ENCODE measurements at regions not wholly inside any gene's neighbourhood (a gene's known extent, or its start where the extent isn't known, plus 50 kb on each side); places are given as distances from the start of the nearest gene placed in this dataset.

- TF ChIP-seq EZH2 (IDR thresholded peaks at IDR 0.05; ENCODE audit: borderline replicate concordance, insufficient read depth, low read depth, low read length, poor library complexity, severe bottlenecking), result no peak
- TF ChIP-seq, protein P1, sequence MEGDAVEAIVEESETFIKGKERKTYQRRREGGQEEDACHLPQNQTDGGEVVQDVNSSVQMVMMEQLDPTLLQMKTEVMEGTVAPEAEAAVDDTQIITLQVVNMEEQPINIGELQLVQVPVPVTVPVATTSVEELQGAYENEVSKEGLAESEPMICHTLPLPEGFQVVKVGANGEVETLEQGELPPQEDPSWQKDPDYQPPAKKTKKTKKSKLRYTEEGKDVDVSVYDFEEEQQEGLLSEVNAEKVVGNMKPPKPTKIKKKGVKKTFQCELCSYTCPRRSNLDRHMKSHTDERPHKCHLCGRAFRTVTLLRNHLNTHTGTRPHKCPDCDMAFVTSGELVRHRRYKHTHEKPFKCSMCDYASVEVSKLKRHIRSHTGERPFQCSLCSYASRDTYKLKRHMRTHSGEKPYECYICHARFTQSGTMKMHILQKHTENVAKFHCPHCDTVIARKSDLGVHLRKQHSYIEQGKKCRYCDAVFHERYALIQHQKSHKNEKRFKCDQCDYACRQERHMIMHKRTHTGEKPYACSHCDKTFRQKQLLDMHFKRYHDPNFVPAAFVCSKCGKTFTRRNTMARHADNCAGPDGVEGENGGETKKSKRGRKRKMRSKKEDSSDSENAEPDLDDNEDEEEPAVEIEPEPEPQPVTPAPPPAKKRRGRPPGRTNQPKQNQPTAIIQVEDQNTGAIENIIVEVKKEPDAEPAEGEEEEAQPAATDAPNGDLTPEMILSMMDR (IDR thresholded peaks at IDR 0.05), result no peak
- Histone ChIP-seq H3K9ac (ENCODE audit: low read length) (no peak overlapping the region), H3K27me3 (replicated peaks in 1 of 4; ENCODE audit: control extremely low read depth in 1 of 4, control insufficient read depth in 3 of 4, insufficient read depth in 4 of 4, low read length in 3 of 4) (no peaks in the 10 kb centered on the region), H4K20me1 (ENCODE audit: control insufficient read depth, insufficient read depth, low read length, poor library complexity, severe bottlenecking) (no peaks in the 10 kb centered on the region), H3K9me3 (ENCODE audit: control extremely low read depth in 1 of 3, control insufficient read depth in 2 of 3, insufficient read depth in 1 of 3, low read length in 2 of 3) (no peaks in the 10 kb centered on the region), H3K4me3 (ENCODE audit: control extremely low read depth in 1 of 5, extremely low read depth in 1 of 5, insufficient read depth in 1 of 5, low read depth in 2 of 5, low read length in 4 of 5) (no peak overlapping the region), H3K4me2 (replicated peaks; ENCODE audit: low read depth, low read length, poor library complexity, severe bottlenecking) (no peak overlapping the region), H3K4me1 (ENCODE audit: control insufficient read depth in 2 of 2, insufficient read depth in 2 of 2, low read length in 2 of 2) (no peaks in the 10 kb centered on the region), H3K27ac (ENCODE audit: low read length in 2 of 2) (no peak overlapping the region), H3K36me3 (replicated peaks in 1 of 2; ENCODE audit: control extremely low read depth in 1 of 2, control insufficient read depth in 1 of 2, extremely low read depth in 1 of 2, insufficient read depth in 2 of 2, low read length in 1 of 2) (no peaks in the 10 kb centered on the region), H2AFZ (ENCODE audit: insufficient read depth, low read depth, low read length, poor library complexity, severe bottlenecking) (no peak overlapping the region), H3K79me2 (ENCODE audit: control insufficient read depth, insufficient read depth, low read length) (no peaks in the 10 kb centered on the region)
- ChIA-PET CTCF (no interaction called here), POLR2A (no interaction called here)
- ATAC-seq (ENCODE audit: low read depth) (no peak), DNase-seq (no peak)
- intact Hi-C loops (cut with micrococcal nuclease), result no loop called here
- H3K4me1 Mint-ChIP-seq, result no peaks in the 10 kb centered on the region
- no CpG with 5 or more reads among the region's 2 CpGs for WGBS (ENCODE audit: insufficient coverage)
- no peaks in the 10 kb centered on the region for H3K27me3 Mint-ChIP-seq
- H3K4me3 Mint-ChIP-seq, result no peak overlapping the region
- H3K27ac Mint-ChIP-seq, result no peak overlapping the region
- peaks cover 4% of the 10 kb centered on the region for H3K9me3 Mint-ChIP-seq (ENCODE audit: insufficient read depth)
These were observed 595.8 kb upstream of the BCHE start for GRCh38 chr3:166433060-166433459.

DNA sequence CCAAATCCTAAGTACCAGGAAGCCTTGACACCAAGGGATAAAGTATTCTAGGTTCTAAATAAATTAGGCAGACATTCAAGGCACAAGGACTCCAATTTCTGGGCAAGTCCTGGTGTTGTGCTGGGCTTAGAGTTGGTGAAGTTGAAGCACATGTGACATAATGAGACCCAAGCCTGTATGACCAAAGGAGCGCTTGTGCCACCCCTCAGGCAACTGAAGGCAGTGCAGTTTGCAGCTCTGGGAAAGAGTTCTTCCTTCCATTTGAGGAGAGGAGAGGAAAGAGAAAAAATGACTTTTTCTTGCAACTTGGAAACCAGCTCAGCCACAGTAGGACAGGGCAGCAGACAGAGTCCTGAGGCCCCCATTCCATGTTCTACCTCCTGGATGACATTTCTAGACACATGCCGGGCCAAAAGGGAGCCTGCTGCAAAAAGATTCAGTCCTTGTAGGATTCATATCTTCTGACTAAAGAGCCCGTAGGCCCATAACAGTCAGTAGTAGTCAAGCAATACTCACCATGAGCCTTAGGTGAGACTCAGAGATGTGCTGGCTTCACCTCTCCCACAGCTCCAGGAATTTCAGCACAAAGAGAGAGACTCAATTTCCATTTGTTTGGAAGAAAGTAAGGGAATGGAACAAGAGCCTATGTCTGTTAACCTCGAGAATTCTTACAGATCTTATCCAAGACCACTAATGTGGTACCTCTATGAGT is 588.8 kb upstream of the BCHE start:
- H2AFZ ChIP-seq (ENCODE audit: insufficient read depth, low read depth, low read length, poor library complexity, severe bottlenecking), result no peak overlapping the region
- TF ChIP-seq EZH2 (IDR thresholded peaks at IDR 0.05; ENCODE audit: borderline replicate concordance, insufficient read depth, low read depth, low read length, poor library complexity, severe bottlenecking), result no peak
- TF ChIP-seq, protein P1 (IDR thresholded peaks at IDR 0.05), result no peak
- no peak overlapping the region for H3K4me3 Mint-ChIP-seq
- ATAC-seq (ENCODE audit: low read depth) (no peak), DNase-seq (no peak)
- H3K4me3 ChIP-seq (ENCODE audit: control extremely low read depth in 1 of 5, extremely low read depth in 1 of 5, insufficient read depth in 1 of 5, low read depth in 2 of 5, low read length in 4 of 5), result no peak overlapping the region
- H3K36me3 ChIP-seq (replicated peaks in 1 of 2; ENCODE audit: control extremely low read depth in 1 of 2, control insufficient read depth in 1 of 2, extremely low read depth in 1 of 2, insufficient read depth in 2 of 2, low read length in 1 of 2), result no peaks in the 10 kb centered on the region
- H3K27me3 Mint-ChIP-seq, result no peaks in the 10 kb centered on the region
- H3K4me2 ChIP-seq (replicated peaks; ENCODE audit: low read depth, low read length, poor library complexity, severe bottlenecking), result no peak overlapping the region
- POLR2A ChIA-PET, result no interaction called here
- H3K27ac Mint-ChIP-seq, result no peak overlapping the region
- H3K4me1 Mint-ChIP-seq, result no peaks in the 10 kb centered on the region
- intact Hi-C loops (cut with micrococcal nuclease), result no loop called here
- H3K9ac ChIP-seq (ENCODE audit: low read length), result no peak overlapping the region
- H3K79me2 ChIP-seq (ENCODE audit: control insufficient read depth, insufficient read depth, low read length), result no peaks in the 10 kb centered on the region
- no peaks in the 10 kb centered on the region for H4K20me1 ChIP-seq (ENCODE audit: control insufficient read depth, insufficient read depth, low read length, poor library complexity, severe bottlenecking)
- peaks cover 2% of the 10 kb centered on the region for H3K9me3 Mint-ChIP-seq (ENCODE audit: insufficient read depth)
- WGBS (ENCODE audit: insufficient coverage), result 97% methylated on average over 3 of the region's 4 CpGs
- no peaks in the 10 kb centered on the region for H3K4me1 ChIP-seq (ENCODE audit: control insufficient read depth in 2 of 2, insufficient read depth in 2 of 2, low read length in 2 of 2)
- H3K27ac ChIP-seq (ENCODE audit: low read length in 2 of 2), result no peak overlapping the region
- H3K27me3 ChIP-seq (replicated peaks in 1 of 4; ENCODE audit: control extremely low read depth in 1 of 4, control insufficient read depth in 3 of 4, insufficient read depth in 4 of 4, low read length in 3 of 4), result no peaks in the 10 kb centered on the region
- peaks cover 0 to 15% (median 0%) of the 10 kb centered on the region in 3 donors for H3K9me3 ChIP-seq (ENCODE audit: control extremely low read depth in 1 of 3, control insufficient read depth in 2 of 3, insufficient read depth in 1 of 3, low read length in 2 of 3)
- CTCF ChIA-PET, result no interaction called here
